GM12872 (cell line): ENCODE measurements at regions not wholly inside any gene's neighbourhood (a gene's known extent, or its start where the extent isn't known, plus 50 kb on each side); places are given as distances from the start of the nearest gene placed in this dataset.

Experiments used
- TF ChIP-seq, protein P1 (sequence below): IDR thresholded peaks from 3 replicates; pipeline ENCODE4 v1.5.1; 2011; ENCODE audit warnings: low read depth, mild to moderate bottlenecking, low read length, moderate library complexity; ENCODE audit not compliant: insufficient read depth

DNA sequence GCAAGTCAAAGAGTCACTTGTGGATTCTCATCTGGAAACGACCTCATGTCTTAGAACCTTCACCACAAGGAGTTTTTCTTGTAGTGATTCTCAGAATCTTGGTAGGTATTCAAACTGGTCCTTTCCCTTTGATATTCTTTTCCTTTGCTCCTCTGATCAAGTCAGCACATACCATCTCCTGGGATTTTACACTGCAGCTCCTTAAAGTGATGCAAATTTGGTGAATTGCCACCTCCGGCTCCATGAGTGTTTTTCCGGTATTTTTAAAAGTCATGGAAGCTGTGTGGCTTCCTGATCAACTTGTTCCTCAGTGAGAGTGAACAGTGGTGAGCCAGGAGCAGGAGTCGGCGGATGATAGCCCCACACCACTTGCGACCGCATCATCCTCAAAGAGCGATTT, 182.1 kb upstream of the DAB1 start:
- TF ChIP-seq, protein P1, sequence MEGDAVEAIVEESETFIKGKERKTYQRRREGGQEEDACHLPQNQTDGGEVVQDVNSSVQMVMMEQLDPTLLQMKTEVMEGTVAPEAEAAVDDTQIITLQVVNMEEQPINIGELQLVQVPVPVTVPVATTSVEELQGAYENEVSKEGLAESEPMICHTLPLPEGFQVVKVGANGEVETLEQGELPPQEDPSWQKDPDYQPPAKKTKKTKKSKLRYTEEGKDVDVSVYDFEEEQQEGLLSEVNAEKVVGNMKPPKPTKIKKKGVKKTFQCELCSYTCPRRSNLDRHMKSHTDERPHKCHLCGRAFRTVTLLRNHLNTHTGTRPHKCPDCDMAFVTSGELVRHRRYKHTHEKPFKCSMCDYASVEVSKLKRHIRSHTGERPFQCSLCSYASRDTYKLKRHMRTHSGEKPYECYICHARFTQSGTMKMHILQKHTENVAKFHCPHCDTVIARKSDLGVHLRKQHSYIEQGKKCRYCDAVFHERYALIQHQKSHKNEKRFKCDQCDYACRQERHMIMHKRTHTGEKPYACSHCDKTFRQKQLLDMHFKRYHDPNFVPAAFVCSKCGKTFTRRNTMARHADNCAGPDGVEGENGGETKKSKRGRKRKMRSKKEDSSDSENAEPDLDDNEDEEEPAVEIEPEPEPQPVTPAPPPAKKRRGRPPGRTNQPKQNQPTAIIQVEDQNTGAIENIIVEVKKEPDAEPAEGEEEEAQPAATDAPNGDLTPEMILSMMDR: no peak

DNA sequence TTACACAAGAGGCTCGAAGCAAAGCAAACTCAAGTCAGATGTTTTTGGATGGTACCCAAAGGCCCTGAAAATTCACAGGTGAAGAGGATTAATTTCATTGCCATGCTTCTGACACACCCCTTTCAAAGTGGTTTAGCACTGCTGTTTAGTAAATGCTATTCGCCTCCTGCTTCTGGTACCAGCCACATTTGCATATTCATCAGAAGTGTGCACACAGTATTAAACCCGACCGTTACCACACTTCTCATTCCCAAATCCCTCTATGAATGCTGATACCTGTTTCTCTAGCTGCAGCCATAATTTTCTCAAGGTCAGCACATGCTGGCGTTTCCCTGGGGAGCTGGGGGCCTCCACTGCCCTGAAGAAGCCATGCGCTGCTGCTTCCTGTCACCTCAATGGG, 179.8 kb upstream of the DAB1 start:
- TF ChIP-seq, protein P1: no peak

DNA sequence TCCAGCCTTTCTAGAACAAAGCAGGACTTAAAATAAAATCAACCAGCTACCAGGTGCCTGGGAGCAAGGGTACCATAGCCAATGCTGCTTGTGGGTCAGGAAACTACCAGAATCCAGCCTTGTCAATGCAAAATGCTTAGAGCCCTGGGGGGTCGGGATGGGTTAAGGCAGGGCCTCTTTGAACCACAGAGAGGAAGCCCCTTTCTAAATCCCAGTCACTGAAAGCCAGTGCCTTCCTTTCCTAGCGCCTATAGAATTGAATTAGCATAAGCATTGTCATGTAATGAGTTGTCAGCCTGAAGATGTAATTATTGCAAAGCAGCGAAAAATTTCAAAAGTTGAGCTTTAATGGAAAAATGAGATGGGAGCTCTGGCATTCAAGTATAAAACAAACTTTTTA, 176.6 kb upstream of the DAB1 start:
- TF ChIP-seq, protein P1: no peak

DNA sequence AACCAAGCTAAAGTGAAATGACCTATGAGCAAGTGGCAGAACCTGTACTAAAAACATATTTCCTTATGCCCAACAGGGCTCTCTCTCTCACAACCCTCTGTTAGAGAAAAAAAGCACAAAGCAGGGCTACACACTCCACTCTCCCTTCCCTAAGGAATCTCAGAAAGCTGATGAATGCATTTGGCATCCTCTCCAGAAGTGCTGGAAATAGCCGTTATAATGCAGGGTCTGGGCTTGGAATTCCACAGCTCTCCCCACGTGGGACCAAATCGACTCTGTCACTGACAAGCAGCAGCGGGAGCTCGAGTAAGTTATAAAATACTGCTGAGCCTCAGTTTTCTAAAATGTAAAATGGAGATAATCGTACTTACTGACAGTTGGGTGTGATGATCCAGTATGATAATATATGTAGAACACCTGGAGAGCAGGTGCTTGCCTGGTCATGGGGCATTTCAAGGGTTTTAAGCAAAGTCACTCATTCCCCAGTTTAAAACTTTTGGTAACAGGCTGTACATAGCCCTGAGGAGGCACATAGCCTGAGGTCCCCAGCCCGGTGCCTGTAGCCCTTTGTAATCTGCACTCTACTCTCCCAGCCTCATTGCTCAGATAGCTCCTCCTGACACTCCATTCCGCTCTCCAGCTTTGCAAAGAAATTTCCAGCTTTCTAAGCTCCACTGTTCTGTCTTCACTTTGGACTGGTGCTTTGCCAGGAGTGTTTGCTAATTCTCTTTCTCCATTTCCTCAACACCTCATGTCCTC, 175.6 kb upstream of the DAB1 start:
- TF ChIP-seq, protein P1: no peak

DNA sequence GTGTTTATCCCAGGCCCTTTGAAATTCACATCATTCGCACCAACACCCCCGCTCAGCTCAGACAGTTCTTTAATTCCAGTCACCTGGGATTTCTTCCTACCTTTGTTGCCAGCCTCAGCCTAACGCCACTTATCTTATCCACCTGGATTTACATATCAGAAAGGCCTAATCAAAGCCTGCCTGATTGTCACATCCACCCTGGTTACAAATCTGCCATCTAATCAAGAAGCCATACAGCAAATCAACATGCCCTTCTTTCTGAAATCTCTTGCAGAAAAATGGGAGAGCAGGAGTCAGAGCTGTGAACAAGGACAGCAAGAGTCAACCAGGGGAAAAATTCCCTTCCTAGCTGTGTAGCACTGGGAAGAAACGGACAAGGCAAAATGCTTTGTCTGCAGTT, 173.2 kb upstream of the DAB1 start:
- TF ChIP-seq, protein P1: no peak

DNA sequence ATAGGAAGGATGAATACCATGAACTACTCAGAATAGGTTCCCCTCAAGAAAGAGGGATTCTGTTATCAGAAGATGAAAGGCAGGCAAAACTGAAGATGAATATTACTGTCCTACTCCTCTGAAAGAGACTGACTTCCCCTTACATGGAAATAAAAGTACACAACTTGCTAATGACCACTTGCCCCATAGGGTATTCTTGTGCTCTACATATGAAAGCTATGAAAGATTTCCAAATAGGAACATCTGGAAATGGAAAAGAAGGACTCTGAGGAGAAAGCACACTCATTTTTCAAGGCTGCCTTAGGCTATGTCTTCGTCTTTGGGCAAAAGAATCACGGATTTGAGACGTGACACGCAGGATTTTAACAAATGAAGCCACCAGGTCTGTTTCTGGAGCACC, 170.1 kb upstream of the DAB1 start:
- TF ChIP-seq, protein P1: no peak

DNA sequence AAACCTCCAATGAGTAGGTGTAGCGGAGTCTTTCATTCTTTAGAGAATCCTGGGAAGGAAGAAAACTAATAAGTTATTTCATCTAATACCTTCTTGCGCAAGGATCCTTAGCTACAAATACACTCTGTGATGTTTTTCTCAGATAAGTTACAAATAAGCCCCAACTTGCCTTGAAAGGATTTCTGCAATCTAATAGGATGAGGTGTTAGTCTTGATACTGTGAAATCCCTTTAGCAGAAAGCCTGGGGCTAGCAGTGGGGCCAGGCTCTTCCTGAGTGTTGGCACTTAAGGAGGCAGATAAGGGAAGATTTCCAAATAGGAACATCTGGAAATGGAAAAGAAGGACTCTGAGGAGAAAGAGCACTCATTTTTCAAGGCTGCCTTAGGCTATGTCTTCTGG, 168.0 kb upstream of the DAB1 start:
- TF ChIP-seq, protein P1: no peak
